Endothelial cell of umbilical vein (primary cell): ENCODE measurements at regions not wholly inside any gene's neighbourhood (a gene's known extent, or its start where the extent isn't known, plus 50 kb on each side); places are given as distances from the start of the nearest gene placed in this dataset.

Source experiments
- CTCF ChIP-seq, 2 donors: IDR thresholded peaks; 1 replicate in 1 of 2; 2 replicates in 1 of 2; pipeline ENCODE4 v1.5.1; 2011; ENCODE audit warnings: low read length in 2 of 2, mild to moderate bottlenecking in 2 of 2, moderate library complexity in 2 of 2, control low read depth in 1 of 2, inconsistent platforms in 1 of 2, low read depth in 1 of 2; ENCODE audit not compliant: insufficient read depth in 1 of 2; ENCODE audit errors: extremely low read depth in 1 of 2
- EZH2 ChIP-seq: IDR thresholded peaks from 2 replicates; pipeline ENCODE4 v1.6.1; 2012; ENCODE audit warnings: borderline replicate concordance, low read depth, mild to moderate bottlenecking, moderate library complexity, low read length, inconsistent platforms; ENCODE audit not compliant: severe bottlenecking
- FOS ChIP-seq: IDR thresholded peaks from 2 replicates; pipeline ENCODE4 v1.6.1; 2011; ENCODE audit warnings: mild to moderate bottlenecking, low read length, moderate library complexity, borderline replicate concordance; ENCODE audit not compliant: insufficient read depth
- JUN ChIP-seq: IDR thresholded peaks from 2 replicates; pipeline ENCODE4 v1.6.1; 2011; ENCODE audit warnings: borderline replicate concordance, low read depth; ENCODE audit not compliant: insufficient read length, insufficient read depth
- MAX ChIP-seq: IDR thresholded peaks from 2 replicates; pipeline ENCODE4 v1.6.1; 2011; ENCODE audit not compliant: insufficient read depth, insufficient read length
- MYC ChIP-seq: IDR thresholded peaks from one replicate; pipeline ENCODE4 v1.6.1; 2011; ENCODE audit warnings: mild to moderate bottlenecking, low read depth, low read length
- POLR2A ChIP-seq: IDR thresholded peaks from 2 replicates; pipeline ENCODE4 v1.6.1; 2012; ENCODE audit warnings: low read depth, mild to moderate bottlenecking, control low read depth, low read length
- POLR2AphosphoS5 ChIP-seq: IDR thresholded peaks from 2 replicates; pipeline ENCODE4 v1.6.1; 2012; ENCODE audit warnings: low read depth, mild to moderate bottlenecking, control low read depth, low read length, moderate library complexity; ENCODE audit not compliant: insufficient read depth

GRCh38 chr18:75936862-75937261 is 509.4 kb upstream of the SMIM21 start:
- TF ChIP-seq POLR2A (no peak), CTCF (IDR thresholded peaks at IDR 0.05; ENCODE audit: extremely low read depth in 1 of 2, insufficient read depth in 1 of 2, low read depth in 1 of 2, low read length in 2 of 2) (no peak), POLR2AphosphoS5 (no peak), MYC (no peak), EZH2 (no peak), JUN (no peak), MAX (no peak), FOS (no peak)
